GM12878 (cell line): ENCODE measurements at regions not wholly inside any gene's neighbourhood (a gene's known extent, or its start where the extent isn't known, plus 50 kb on each side); places are given as distances from the start of the nearest gene placed in this dataset.

Experiments
- CTCF ChIP-seq, 3 experiments: IDR thresholded peaks in 2 of 3; conservative IDR thresholded peaks in 1 of 3; 2 replicates each; pipeline ENCODE4 v1.5.1; 2011; ENCODE audit warnings: low read depth in 3 of 3, low read length in 3 of 3, mild to moderate bottlenecking in 3 of 3, control low read depth in 2 of 3, moderate library complexity in 2 of 3, inconsistent platforms in 1 of 3, mixed read lengths in 1 of 3; ENCODE audit not compliant: control insufficient read depth in 2 of 3, insufficient read depth in 1 of 3; ENCODE audit errors: extremely low read depth in 1 of 3
- GABPA ChIP-seq: IDR thresholded peaks from 2 replicates; pipeline ENCODE4 v1.6.1; 2014; ENCODE audit warnings: antibody characterized with exemption, low read depth, mild to moderate bottlenecking, inconsistent platforms
- POLR2AphosphoS5 ChIP-seq: IDR thresholded peaks from 2 replicates; pipeline ENCODE4 v1.6.1; 2011; ENCODE audit warnings: mild to moderate bottlenecking, low read length, inconsistent platforms
- TCF12 ChIP-seq: IDR thresholded peaks from 2 replicates; pipeline ENCODE4 v1.6.1; 2011; ENCODE audit warnings: low read depth, mild to moderate bottlenecking, low read length
- TF ChIP-seq, protein P1 (sequence below): fragments of 450-650 bp; IDR thresholded peaks from 2 replicates; pipeline ENCODE4 v1.6.1; 2016; ENCODE audit warnings: mild to moderate bottlenecking

GRCh38 chr6:1536526-1537429, 72.9 kb upstream of the FOXC1 start:
- TF ChIP-seq POLR2AphosphoS5 = no peak
- TF ChIP-seq CTCF (IDR thresholded peaks at IDR 0.05 in 2 of 3, conservative IDR thresholded peaks at IDR 0.05 in 1 of 3; ENCODE audit: control insufficient read depth in 2 of 3, extremely low read depth in 1 of 3, insufficient read depth in 1 of 3, low read depth in 3 of 3, low read length in 3 of 3) = no peak
- no peak for TF ChIP-seq GABPA
- TF ChIP-seq, protein P1, sequence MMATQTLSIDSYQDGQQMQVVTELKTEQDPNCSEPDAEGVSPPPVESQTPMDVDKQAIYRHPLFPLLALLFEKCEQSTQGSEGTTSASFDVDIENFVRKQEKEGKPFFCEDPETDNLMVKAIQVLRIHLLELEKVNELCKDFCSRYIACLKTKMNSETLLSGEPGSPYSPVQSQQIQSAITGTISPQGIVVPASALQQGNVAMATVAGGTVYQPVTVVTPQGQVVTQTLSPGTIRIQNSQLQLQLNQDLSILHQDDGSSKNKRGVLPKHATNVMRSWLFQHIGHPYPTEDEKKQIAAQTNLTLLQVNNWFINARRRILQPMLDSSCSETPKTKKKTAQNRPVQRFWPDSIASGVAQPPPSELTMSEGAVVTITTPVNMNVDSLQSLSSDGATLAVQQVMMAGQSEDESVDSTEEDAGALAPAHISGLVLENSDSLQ = no peak
- no peak for TF ChIP-seq TCF12
